Upper lobe of left lung (tissue), 6 donors: ENCODE measurements at regions not wholly inside any gene's neighbourhood (a gene's known extent, or its start where the extent isn't known, plus 50 kb on each side); places are given as distances from the start of the nearest gene placed in this dataset.

Experiments used
- ATAC-seq, 2 donors: fragments of 200-7000 bp; cut with Tn5 transposase; one replicate each; pipeline ENCODE4 v1.9.1; 2022; ENCODE audit warnings: mild to moderate bottlenecking in 2 of 2, moderate library complexity in 2 of 2; ENCODE audit not compliant: low FRiP score in 2 of 2
- DNase-seq, 2 donors: peaks; one replicate each; pipeline ENCODE4 v3.0.0-alpha.2; 2019 to 2020
- H3K27ac ChIP-seq, 4 donors: fragments of 200-600 bp; sonication (generic); one replicate each; pipeline ENCODE4 v1.5.1; 2016 to 2019
- H3K27me3 ChIP-seq, 4 donors: fragments of 200-600 bp; sonication (generic); one replicate each; pipeline ENCODE4 v1.5.1; 2017 to 2019
- H3K36me3 ChIP-seq, 4 donors: fragments of 200-600 bp; sonication (generic); one replicate each; pipeline ENCODE4 v1.5.1; 2016 to 2019
- H3K4me1 ChIP-seq, 4 donors: fragments of 200-600 bp; sonication (generic); one replicate each; pipeline ENCODE4 v1.5.1; 2018 to 2019
- H3K4me3 ChIP-seq, 4 donors: fragments of 200-600 bp; sonication (generic); one replicate each; pipeline ENCODE4 v1.5.1; 2017 to 2019; ENCODE audit warnings: mild to moderate bottlenecking in 2 of 4, moderate library complexity in 1 of 4
- H3K9me3 ChIP-seq, 4 donors: fragments of 200-600 bp; sonication (generic); one replicate each; pipeline ENCODE4 v1.5.1; 2018 to 2019
- EP300 ChIP-seq, 4 donors: sonication (generic); formaldehyde crosslinking; IDR thresholded peaks; one replicate each; pipeline ENCODE4 v1.5.1; 2017; ENCODE audit warnings: antibody characterized with exemption in 4 of 4, control low read depth in 2 of 4
- POLR2A ChIP-seq, 4 donors: fragments of 450-650 bp; IDR thresholded peaks; one replicate each; pipeline ENCODE4 v1.5.1; 2016 to 2017; ENCODE audit warnings: antibody characterized with exemption in 4 of 4, mild to moderate bottlenecking in 2 of 4
- POLR2AphosphoS5 ChIP-seq, 2 donors: sonication (generic); formaldehyde crosslinking; IDR thresholded peaks; one replicate each; pipeline ENCODE4 v1.5.1; 2017; ENCODE audit warnings: antibody characterized with exemption in 2 of 2
- WGBS, 2 donors: methylation state at CpG; one replicate each; pipeline ENCODE4 v1.1.5; 2017 to 2018; 5-methylcytosine and 5-hydroxymethylcytosine counted together
- TF ChIP-seq, protein P1 (sequence below), 6 experiments: fragments of 450-650 bp in 4 of 6; fragments of 200-600 bp in 2 of 6; sonication (generic) in 2 of 6; IDR thresholded peaks; one replicate each; pipeline ENCODE4 v1.5.1; 2016 to 2019; ENCODE audit warnings: antibody characterized with exemption in 6 of 6
- donor health status: DM: no; HTN: no; CAD: no; lungs with moderate emphysema.
- donor health status: DM: no; HTN: yes; CAD: no; lungs with severe emphysema.

DNA sequence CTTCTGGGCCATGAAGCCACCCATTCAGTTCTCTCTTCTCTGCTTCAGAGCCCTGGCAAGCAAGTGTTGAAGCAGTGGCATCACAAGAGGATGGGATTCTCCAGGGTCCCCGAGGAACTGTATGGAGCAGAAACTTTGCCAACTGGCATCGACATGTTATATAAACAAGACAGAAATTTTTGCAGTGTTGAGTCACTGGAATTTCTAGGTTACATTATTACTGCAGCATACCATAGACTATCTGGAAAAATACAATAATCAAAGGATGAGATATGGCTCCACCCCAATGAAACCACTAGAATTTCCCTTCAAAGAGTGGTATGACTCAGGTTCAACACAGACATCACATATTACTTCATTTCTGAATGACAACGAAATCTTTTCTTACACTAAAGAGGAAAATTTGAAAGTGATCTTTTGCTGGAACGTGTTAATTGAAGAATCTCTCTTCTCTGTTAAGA, 343.0 kb upstream of the DYNLRB2 start:
- H3K27me3 ChIP-seq = no peaks in the 10 kb centered on the region
- H3K4me3 ChIP-seq = no peak overlapping the region
- no peak overlapping the region for H3K27ac ChIP-seq
- peaks cover 0 to 13% (median 0%) of the 10 kb centered on the region in 4 donors for H3K4me1 ChIP-seq
- TF ChIP-seq POLR2AphosphoS5 (IDR thresholded peaks at IDR 0.05) (no peak), EP300 (IDR thresholded peaks at IDR 0.05) (no peak), POLR2A (IDR thresholded peaks at IDR 0.05) (no peak)
- TF ChIP-seq, protein P1, sequence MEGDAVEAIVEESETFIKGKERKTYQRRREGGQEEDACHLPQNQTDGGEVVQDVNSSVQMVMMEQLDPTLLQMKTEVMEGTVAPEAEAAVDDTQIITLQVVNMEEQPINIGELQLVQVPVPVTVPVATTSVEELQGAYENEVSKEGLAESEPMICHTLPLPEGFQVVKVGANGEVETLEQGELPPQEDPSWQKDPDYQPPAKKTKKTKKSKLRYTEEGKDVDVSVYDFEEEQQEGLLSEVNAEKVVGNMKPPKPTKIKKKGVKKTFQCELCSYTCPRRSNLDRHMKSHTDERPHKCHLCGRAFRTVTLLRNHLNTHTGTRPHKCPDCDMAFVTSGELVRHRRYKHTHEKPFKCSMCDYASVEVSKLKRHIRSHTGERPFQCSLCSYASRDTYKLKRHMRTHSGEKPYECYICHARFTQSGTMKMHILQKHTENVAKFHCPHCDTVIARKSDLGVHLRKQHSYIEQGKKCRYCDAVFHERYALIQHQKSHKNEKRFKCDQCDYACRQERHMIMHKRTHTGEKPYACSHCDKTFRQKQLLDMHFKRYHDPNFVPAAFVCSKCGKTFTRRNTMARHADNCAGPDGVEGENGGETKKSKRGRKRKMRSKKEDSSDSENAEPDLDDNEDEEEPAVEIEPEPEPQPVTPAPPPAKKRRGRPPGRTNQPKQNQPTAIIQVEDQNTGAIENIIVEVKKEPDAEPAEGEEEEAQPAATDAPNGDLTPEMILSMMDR (IDR thresholded peaks at IDR 0.05) = no peak
- H3K9me3 ChIP-seq = no peaks in the 10 kb centered on the region
- ATAC-seq (peak in 1 of 2 donors; percentile 90), DNase-seq (no peak)
- H3K36me3 ChIP-seq = no peaks in the 10 kb centered on the region
- WGBS, 2 donors = 42 to 46% methylated on average over 4 of the region's 4 CpGs

DNA sequence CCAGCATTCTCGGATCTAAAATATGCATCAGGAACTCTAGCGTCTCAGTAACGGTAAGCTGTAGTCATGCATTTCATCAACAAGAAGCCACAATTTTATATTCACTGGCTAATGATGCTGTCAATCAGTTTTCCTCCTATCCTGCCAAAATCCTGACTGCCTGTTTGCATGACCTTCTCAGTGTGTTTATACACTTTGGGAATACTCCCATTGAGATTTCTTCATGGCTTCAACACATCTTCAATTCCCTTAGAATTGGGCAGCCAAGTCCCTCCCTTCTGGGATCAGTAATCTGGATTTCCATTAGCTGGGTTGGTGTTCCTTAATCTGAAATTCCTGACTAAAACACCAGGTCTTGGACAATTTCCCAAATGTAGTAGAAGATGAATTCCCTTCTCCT, 348.9 kb upstream of the DYNLRB2 start:
- TF ChIP-seq EP300 (IDR thresholded peaks at IDR 0.05) (no peak), POLR2AphosphoS5 (IDR thresholded peaks at IDR 0.05) (no peak), POLR2A (IDR thresholded peaks at IDR 0.05) (no peak)
- TF ChIP-seq, protein P1 (IDR thresholded peaks at IDR 0.05) = no peak
- DNase-seq = no peak
- H3K36me3 ChIP-seq = no peaks in the 10 kb centered on the region

DNA sequence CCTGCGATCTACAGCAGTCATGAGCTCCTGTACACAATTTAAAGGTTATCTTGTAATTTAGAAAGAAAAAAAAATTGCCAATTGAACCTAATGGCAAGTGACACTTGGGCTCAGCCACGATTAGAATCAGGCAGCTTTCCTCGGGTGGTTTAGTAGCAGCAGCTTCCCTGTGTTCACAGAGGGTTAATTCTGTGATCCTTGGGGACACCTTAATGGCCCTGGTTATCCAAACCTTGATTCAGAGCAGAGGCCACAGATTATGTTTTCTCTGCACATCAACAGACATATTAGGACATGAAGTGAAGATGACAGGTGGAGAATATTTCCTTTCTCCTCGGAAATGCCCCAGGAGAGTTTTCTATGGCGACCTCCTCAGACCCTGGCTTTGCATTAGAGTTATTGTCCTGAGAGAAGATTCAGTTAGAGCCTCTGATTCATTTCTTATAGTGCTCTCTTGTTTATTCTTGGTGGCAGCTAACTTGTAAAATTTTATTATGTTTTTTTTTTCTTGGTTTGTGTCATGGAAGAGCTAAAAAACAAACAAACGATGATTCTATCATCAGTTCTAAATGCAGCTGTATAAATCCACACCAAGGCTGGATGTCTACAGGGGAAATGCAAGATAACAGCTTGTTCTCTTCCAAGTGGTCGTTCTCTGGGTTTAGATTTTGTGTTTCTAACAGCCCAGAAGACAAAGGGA, 351.2 kb upstream of the DYNLRB2 start:
- no peak overlapping the region for H3K27ac ChIP-seq
- ATAC-seq (no peak), DNase-seq (no peak)
- no peaks in the 10 kb centered on the region for H3K9me3 ChIP-seq
- 73% methylated on average over 7 of the region's 7 CpGs for WGBS, 2 donors
- no peak overlapping the region for H3K4me3 ChIP-seq
- H3K36me3 ChIP-seq = no peaks in the 10 kb centered on the region
- TF ChIP-seq EP300 (IDR thresholded peaks at IDR 0.05) (no peak), POLR2A (IDR thresholded peaks at IDR 0.05) (no peak), POLR2AphosphoS5 (IDR thresholded peaks at IDR 0.05) (no peak)
- TF ChIP-seq, protein P1 (IDR thresholded peaks at IDR 0.05) = no peak
- no peaks in the 10 kb centered on the region for H3K4me1 ChIP-seq
- H3K27me3 ChIP-seq = no peaks in the 10 kb centered on the region

More for the DNA sequence above, 348.9 kb upstream of the DYNLRB2 start:
- Histone ChIP-seq H3K27ac (no peak overlapping the region), H3K4me3 (no peak overlapping the region), H3K27me3 (no peaks in the 10 kb centered on the region), H3K4me1 (no peaks in the 10 kb centered on the region), H3K9me3 (no peaks in the 10 kb centered on the region)
- 91% methylated on average over 3 of the region's 3 CpGs for WGBS, 2 donors
- ATAC-seq = no peak

DNA sequence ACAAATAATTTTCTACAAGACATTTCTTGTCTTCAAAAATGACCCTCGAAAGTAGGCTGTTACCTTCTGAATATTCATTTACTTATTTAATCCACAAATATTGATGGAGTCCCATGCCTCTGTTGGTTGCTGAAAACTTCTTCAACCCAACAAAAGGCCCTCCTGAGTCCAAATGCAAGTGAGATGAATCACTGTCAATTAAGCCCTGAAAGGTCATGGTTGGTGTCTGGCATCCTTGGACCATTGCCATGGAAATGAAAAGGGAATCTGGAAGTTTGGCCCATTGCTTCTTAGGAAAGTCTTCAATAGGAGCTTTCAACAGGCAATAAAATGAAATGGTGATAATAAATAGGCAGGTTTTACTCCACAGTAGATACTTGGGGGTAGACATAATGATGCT, 364.7 kb upstream of the DYNLRB2 start:
- no peaks in the 10 kb centered on the region for H3K36me3 ChIP-seq
- no peaks in the 10 kb centered on the region for H3K9me3 ChIP-seq
- no peak overlapping the region for H3K4me3 ChIP-seq
- no peak for DNase-seq
- no peak overlapping the region for H3K27ac ChIP-seq
- ATAC-seq = no peak
- H3K4me1 ChIP-seq = no peaks in the 10 kb centered on the region
- WGBS, 2 donors = 87 to 96% methylated on average over 1 of the region's 1 CpG
- TF ChIP-seq, protein P1 (IDR thresholded peaks at IDR 0.05) = no peak
- TF ChIP-seq EP300 (IDR thresholded peaks at IDR 0.05) (no peak), POLR2AphosphoS5 (IDR thresholded peaks at IDR 0.05) (no peak), POLR2A (IDR thresholded peaks at IDR 0.05) (no peak)
- no peaks in the 10 kb centered on the region for H3K27me3 ChIP-seq

DNA sequence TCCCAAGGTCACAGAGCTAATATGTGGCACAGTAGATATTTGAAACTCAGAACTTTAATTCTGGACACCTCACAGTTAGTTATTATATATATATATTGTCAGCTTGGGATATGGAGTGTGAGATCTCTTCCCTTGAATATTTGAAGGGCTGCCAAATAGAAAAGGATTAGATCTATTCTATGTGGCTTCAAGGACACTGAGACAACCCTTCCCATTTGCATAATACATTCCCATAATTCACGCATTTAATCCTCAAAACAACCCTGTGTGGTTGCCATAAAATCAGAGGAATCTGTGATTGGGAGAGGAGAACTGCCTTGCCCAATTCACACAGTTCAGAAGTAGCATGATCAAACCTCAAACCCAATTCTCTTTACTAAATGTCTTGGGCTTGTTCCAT, 365.8 kb upstream of the DYNLRB2 start:
- Histone ChIP-seq H3K4me3 (no peak overlapping the region), H3K36me3 (no peaks in the 10 kb centered on the region), H3K9me3 (no peaks in the 10 kb centered on the region), H3K27ac (no peak overlapping the region), H3K4me1 (no peaks in the 10 kb centered on the region), H3K27me3 (no peaks in the 10 kb centered on the region)
- 75 to 81% methylated on average over 1 of the region's 1 CpG for WGBS, 2 donors
- TF ChIP-seq, protein P1 (IDR thresholded peaks at IDR 0.05) = no peak
- TF ChIP-seq POLR2AphosphoS5 (IDR thresholded peaks at IDR 0.05) (no peak), POLR2A (IDR thresholded peaks at IDR 0.05) (no peak), EP300 (IDR thresholded peaks at IDR 0.05) (no peak)
- DNase-seq (no peak), ATAC-seq (no peak)
